ENCODE measurements at regions not wholly inside any gene's neighbourhood (a gene's known extent, or its start where the extent isn't known, plus 50 kb on each side); places are given as distances from the start of the nearest gene placed in this dataset.
A peak's percentile ranks its signal among the peaks of the same experiment; 100 is the strongest.

DNA sequence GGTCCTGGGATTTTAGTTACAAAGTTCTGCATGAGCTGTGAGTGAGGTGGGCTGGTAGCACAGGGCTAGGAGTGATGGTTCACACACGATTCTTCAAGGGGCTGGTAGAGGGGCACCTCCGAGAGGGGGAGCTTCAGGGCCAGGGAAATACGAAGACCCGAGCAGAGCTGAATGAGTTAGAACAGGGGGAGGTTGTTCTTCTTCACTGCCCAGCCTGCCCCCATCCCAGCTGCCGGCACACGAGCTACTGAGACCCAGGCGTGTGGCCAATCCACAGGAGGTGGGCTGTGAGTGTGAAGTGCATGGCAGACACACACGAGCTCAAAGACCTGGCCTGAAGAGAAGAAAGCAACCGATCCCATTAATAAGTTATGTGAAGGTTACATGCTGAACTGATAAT, 256.2 kb upstream of the ZNF32 start:
- Histone ChIP-seq H3K4me3 (no peak overlapping the region), H3K9me3 (no peaks in the 10 kb centered on the region), H3K27ac (peak overlapping the region in 6 of 10 donors; percentile 24 to 85 (median 50)), H3K36me3 (no peaks in the 10 kb centered on the region), H3K27me3 (no peaks in the 10 kb centered on the region), H3K4me1 (peaks cover 12 to 51% (median 29%) of the 10 kb centered on the region in 9 donors)
- DNase-seq (no peak), ATAC-seq (peak in 6 of 8 donors; percentile 21 to 55 (median 40))
- no peak for TF ChIP-seq CTCF (IDR thresholded peaks at IDR 0.05)
- intact Hi-C loops (cut with DNase I) = loop anchor here in 2 of 10 donors (5.0 to 10.0 kb wide), 3 partner anchors 43 to 477 kb away; no protein-coding TSS in a partner anchor
- 67 to 78% methylated on average over 9 of the region's 9 CpGs for WGBS, 2 donors

GRCh38 chr10:43904301-43904700, 255.6 kb upstream of the ZNF32 start:
- H3K27ac ChIP-seq = peak overlapping the region in 5 of 10 donors; percentile 24 to 85 (median 74)
- WGBS, 2 donors = 94 to 97% methylated on average over 7 of the region's 7 CpGs

DNA sequence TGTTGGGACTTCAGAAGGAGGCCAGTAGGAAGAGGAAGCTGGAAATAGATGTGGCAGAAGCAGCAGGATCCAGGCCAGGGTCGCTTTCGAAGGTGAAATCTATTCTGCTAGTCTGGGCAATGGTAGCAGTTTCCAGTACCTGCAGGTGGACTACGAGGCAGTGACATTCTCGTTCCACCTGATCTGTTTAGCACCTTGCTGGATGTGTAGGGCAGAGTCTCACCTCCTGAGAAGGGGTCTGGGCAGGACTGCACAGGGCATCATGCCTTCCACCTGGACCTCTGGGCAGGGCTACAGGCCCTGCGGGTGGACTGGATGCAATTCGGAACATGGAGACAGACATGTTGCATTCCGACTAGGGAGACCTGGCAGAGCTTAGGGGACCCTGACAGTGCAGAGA, 254.8 kb upstream of the ZNF32 start:
- no peak overlapping the region for H3K27ac ChIP-seq
- ATAC-seq (no peak), DNase-seq (no peak)
- 80% methylated on average over 7 of the region's 7 CpGs for WGBS, 2 donors
- no peak for TF ChIP-seq CTCF (IDR thresholded peaks at IDR 0.05)
- H3K9me3 ChIP-seq = no peaks in the 10 kb centered on the region
- H3K4me3 ChIP-seq = no peak overlapping the region
- intact Hi-C loops (cut with DNase I) = loop anchor here in 1 of 10 donors (10.0 kb wide), 1 partner anchor 209 kb away; no protein-coding TSS in a partner anchor
- no peaks in the 10 kb centered on the region for H3K27me3 ChIP-seq
- no peaks in the 10 kb centered on the region for H3K36me3 ChIP-seq
- peaks cover 15 to 55% (median 36%) of the 10 kb centered on the region in 9 donors for H3K4me1 ChIP-seq

More at GRCh38 chr10:43904301-43904700, 255.6 kb upstream of the ZNF32 start:
- Histone ChIP-seq H3K27me3 (no peaks in the 10 kb centered on the region), H3K4me1 (peaks cover 12 to 51% (median 29%) of the 10 kb centered on the region in 9 donors), H3K9me3 (no peaks in the 10 kb centered on the region), H3K36me3 (no peaks in the 10 kb centered on the region), H3K4me3 (no peak overlapping the region)
- TF ChIP-seq CTCF (IDR thresholded peaks at IDR 0.05) = no peak
- intact Hi-C loops (cut with DNase I) = loop anchor here in 1 of 10 donors (10.0 kb wide), 1 partner anchor 210 kb away; no protein-coding TSS in a partner anchor
- DNase-seq (no peak), ATAC-seq (peak in 1 of 8 donors; percentile 1)

DNA sequence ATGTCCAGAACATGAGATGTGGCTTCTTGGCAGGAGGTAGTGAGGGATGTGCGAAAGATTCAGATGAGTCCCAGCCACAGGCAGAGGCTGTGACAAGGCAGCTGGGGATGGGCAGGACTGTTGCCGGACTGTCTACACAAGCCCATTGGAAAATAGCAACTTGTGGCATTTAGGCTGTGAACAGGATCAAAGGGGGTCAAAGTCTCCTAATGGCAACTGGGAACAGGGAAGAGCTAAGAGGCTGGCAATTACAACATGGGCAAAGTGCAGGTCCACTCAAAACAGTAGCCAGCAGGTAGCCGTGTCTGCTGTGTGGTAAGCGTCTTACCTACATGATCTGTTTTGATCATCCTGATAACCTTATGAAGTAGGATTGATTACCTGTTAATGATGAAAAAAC, 254.2 kb upstream of the ZNF32 start:
- ATAC-seq (no peak), DNase-seq (no peak)
- H3K9me3 ChIP-seq = no peaks in the 10 kb centered on the region
- no peaks in the 10 kb centered on the region for H3K36me3 ChIP-seq
- no peak for TF ChIP-seq CTCF (IDR thresholded peaks at IDR 0.05)
- peaks cover 15 to 57% (median 36%) of the 10 kb centered on the region in 9 donors for H3K4me1 ChIP-seq
- WGBS, 2 donors = 97 to 99% methylated on average over 4 of the region's 4 CpGs
- H3K27ac ChIP-seq = no peak overlapping the region
- intact Hi-C loops (cut with DNase I) = loop anchor here in 1 of 10 donors (10.0 kb wide), 1 partner anchor 208 kb away; no protein-coding TSS in a partner anchor
- no peak overlapping the region for H3K4me3 ChIP-seq
- H3K27me3 ChIP-seq = no peaks in the 10 kb centered on the region

All from heart right ventricle (tissue), 16 donors.